NCI-H82 treated with DMSO at 0.1 percent for 48 hours (cell line): ENCODE measurements at regions not wholly inside any gene's neighbourhood (a gene's known extent, or its start where the extent isn't known, plus 50 kb on each side); places are given as distances from the start of the nearest gene placed in this dataset.
"Not testable (repeated sequence)": the region's sequence is repeated elsewhere in the genome, so short reads cannot be mapped to it uniquely, and the experiment has no call there.

Experiments used
- DNase-seq: peaks from one replicate; lab custom pipeline; 2025; ENCODE audit not compliant: unreplicated experiment; lab: John Stamatoyannopoulos, UW

DNA sequence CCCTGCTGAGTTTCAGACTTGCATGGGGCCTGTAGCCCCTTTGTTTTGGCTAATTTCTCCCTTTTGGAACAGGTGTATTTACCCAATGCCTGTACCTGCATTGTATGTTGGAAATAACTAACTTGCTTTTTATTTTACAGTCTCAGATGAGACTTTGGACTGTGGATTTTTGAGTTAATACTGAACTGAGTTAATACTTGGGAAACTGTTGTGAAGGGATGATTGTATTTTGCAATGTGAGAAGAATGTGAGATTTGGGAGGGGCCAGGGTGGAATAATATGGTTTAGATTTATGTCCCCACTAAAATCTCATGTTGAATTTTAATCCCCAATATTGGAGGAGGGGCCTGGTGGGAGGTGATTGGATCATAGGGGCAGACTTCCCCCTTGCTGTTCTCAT is 99.1 kb upstream of the IRAK1BP1 start:
- DNase-seq, result no peak

DNA sequence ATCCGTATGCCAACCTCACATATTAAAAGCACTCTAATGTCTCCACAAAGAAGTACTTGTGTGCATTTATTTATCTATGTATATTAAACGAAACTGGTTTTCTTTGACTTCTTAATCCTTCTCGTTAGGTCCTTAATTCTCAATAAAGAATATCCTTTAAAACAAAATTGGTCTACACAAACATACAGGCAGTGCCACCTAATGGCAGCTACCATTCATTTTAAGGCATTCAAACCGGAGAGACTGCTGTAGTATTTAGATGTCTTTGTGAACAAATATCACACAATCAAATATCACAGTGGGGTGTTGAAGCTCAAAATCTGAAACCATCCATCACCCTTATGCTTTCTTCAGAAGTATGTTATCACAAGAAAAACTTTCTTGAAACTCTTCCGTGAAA is 96.6 kb upstream of the IRAK1BP1 start:
- DNase-seq, result no peak

DNA sequence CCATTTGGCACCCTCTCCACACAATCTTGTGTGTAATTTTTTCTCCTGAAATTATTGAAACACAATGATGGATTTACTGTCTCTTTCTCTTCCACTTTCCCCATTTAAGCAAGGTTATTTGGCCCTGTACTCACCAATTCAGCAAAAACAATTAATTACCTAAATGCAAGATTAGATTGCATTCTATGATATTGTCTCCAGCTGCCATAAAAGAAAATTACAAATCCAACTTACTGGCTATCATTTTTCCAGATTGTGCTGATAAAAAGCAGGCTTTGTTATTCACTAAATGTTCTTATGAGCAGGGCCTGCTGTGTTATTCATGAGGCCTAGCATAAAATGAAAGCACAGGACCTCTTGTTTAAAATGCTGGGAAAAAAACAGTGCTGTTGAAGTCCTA is 95.8 kb upstream of the IRAK1BP1 start:
- DNase-seq, result no peak

DNA sequence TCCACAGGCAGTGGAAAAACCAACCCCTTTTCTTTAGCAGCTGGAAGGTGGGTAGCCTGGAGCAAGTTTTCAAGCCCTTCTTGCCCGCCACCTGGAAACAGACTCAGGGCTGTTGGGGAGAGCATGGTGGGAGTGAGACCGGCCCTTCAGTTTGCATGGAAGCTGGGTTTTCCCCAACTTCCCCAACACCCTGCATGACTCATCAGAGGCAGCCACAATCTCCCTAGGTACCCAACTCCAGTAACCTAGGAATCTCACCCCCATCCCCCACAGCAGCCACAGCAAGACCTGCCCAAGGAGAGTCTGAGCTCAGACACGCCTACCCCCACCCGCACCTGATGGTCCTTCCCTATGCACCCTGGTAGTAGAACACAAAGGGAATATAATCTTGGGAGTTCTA is 86.3 kb upstream of the IRAK1BP1 start:
- no peak for DNase-seq

DNA sequence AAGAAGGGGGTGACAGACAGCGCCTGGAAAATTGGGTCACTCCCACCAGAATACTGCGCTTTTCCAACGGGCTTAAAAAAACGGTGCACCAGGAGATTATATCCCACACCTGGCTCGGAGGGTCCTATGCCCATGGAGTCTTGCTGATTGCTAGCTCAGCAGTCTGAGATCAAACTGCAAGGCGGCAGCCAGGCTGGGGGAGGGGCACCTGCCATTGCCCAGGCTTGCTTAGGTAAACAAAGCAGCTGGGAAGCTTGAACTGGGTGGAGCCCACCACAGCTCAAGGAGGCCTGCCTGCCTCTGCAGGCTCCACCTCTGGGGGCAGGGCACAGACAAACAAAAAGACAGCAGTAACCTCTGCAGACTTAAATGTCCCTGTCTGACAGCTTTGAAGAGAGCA is 84.0 kb upstream of the IRAK1BP1 start:
- not testable (repeated sequence) for DNase-seq

DNA sequence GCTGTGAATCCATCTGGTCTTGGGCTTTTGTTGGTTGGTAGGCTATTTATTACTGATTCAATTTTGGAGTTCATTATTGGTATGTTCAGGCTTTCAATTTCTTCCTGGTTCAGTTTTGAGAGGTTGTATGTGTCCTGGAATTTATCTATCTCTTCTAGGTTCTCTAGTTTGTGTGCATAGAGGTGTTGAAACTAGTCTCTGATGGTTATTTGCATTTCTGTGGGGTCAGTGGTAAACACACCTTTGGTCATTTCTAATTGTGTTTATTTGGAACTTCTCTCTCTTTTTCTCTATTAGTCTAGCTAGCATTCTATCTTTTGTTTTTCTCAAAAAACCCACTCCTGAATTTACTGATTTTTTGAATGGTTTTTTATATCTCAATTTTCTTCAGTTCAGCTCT is 70.1 kb upstream of the IRAK1BP1 start:
- no peak for DNase-seq

DNA sequence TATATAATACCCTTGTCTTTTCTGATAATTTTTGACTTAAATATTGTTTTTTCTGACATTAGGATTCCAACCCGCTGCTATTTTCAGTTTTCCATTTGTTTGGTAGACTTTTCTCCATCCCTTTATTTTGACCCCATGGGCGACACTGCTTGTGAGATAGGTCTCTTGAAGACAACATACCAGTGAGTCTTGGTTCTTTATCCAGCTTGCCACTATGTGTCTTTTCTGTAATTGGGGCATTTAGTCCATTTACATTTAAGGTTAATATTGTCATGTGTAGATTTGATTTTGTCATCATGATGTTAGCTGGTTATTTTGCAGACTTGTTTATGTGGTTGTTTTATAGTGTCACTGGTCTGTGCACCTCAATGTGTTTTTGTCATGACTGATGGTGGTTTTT is 67.7 kb upstream of the IRAK1BP1 start:
- DNase-seq, result no peak

DNA sequence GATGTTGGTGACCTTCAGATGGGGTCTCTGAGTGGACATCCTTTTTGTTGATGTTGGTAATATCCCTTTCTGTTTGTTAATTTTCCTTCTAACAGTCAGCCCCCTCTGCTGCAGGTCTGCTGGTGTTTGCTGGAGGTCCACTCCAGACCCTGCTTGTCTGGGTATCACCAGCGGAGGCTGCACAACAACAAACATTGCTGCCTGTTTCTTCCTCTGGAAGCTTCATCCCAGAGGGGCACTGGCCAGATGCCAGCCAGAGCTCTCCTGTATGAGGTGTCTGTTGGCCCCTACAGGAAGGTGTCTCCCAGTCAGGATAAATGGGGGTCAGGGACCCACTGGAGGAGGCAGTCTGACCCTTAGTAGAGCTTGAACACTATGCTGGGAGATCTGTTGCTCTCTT is 60.6 kb upstream of the IRAK1BP1 start:
- not testable (repeated sequence) for DNase-seq

DNA sequence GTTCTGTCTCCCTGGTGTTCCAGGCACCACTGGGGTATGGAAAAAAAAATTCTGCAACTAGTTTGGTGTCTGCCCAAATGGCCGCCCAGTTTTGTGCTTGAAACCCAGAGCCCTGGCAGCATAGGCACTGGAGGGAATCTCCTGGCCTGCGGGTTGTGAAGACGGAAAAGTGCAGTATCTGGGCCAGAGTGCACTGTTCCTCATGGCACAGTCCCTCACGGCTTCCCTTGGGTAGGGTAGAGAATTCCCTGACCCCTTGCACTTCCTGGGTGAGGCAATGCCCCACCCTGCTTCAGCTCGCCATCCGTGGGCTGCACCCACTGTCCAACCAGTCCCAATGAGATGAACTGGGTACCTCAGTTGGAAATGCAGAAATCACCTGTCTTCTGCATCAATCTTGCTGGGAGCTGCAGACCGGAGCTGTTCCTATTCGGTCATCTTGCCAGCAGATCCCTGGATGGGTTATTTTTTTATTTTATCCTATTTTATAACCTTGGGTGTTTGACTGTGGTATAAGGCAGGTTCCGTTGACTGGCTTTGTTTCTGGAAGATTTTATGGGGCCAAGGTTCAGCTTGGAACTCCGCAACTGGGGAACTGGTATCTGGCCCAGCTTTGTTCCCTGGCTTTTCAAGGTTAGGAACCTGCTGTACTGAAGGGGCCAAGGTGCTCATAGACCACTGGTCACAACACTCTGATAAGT is 59.5 kb upstream of the IRAK1BP1 start:
- DNase-seq, result not testable (repeated sequence)

DNA sequence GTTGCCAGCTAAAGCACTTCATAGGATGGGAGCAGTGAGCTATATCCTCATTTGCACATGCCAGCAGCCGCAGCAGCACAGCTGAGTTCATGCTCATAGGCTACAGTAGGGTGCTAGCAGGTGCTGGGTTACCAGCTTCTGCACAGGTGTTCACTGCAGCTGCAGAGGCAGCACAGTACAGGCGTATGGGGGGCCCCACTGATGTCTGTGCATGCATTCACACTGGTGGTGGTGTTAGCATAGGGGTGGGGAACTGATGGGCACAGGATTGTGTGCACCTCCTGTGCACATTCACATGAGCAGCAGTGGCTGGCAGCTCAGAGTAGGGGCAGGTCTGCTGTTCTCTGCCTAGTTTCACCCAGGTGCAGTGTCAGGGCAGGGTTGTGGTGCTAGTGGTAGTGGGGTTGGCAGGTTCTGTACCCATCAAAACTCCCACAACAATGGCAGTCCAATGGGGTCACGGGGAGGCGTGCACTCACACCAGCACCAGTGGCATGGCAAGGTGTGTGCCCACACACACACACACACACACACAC is 58.9 kb upstream of the IRAK1BP1 start:
- no peak for DNase-seq

DNA sequence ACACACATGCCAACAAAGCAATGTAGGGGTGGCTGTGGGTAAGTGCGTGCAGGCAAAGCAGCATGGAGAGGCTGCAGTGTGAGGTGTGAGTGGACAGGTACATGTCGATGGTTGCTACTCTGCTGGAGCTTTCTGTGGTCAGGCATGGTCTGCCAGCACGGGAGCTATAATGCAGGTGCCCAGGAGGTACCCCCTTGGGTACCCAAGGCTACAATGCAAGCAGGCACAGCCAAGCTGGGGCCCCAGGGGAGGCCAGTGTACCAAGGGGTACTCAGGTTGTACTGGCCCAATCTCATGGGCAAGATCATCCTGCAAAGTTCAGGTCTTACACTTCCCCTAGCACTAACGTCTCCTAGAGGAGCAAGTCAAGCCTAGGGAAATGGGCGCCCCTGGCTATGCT is 58.4 kb upstream of the IRAK1BP1 start:
- DNase-seq, result no peak

DNA sequence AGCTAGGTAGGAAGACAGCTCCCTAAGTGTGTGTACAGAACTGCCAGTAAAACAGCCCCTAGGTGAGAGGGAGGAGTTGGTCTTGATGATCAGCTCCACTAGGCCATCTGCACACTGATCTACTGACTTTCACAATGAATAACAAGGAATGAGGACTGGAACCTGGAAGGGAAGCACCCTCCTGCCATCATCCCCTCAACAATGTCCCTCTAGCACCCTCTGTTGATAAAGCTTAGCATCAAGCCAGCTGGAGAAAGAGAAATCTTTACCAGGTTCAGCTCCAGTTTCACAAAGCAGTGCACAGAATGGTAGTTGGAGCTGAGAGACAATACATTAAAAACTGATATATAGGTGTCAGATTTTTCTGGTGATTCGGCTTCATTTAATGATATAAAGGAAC is 57.2 kb upstream of the IRAK1BP1 start:
- DNase-seq, result peak; percentile 14

DNA sequence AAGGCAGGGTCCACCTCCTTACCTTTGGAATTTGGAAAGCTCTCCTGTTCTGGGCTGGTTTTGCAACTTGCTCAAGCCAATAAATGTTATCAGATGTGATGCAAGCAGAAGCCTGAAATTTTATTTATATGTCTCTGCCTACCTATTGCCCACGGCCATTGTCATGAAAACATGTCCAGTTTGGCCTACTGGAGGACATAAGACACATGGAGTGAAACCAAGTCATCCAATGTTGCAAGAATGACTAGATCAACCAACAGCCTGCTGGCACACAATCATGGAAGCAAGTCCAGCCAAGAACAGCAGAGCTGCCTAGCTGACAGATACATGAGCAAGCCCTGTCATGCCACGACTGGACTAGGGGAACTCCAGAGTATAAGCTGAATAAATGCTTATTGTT is 56.7 kb upstream of the IRAK1BP1 start:
- DNase-seq, result no peak
